ENCODE measurements at regions not wholly inside any gene's neighbourhood (a gene's known extent, or its start where the extent isn't known, plus 50 kb on each side); places are given as distances from the start of the nearest gene placed in this dataset. TPM values are rescaled to one million over a fixed set of nuclear protein-coding genes. Genes with fewer than 3 reads are reported as not detected.

GRCh38 chr18:59959073-59959472 is 59.3 kb downstream of the PMAIP1 start:
- H3K36me3 ChIP-seq = no peaks in the 10 kb centered on the region
- no peak overlapping the region for H3K4me3 ChIP-seq
- H3K27me3 ChIP-seq = no peaks in the 10 kb centered on the region
- H3K9me3 ChIP-seq = no peaks in the 10 kb centered on the region
- DNase-seq = no peak
- intact Hi-C loops (cut with DNase I; ENCODE audit: low total_unique reads) = no loop called here
- no peak for TF ChIP-seq POLR2A (IDR thresholded peaks at IDR 0.05)
- no peak for TF ChIP-seq CTCF (IDR thresholded peaks at IDR 0.05)
- no peaks in the 10 kb centered on the region for H3K4me1 ChIP-seq
- no peak overlapping the region for H3K27ac ChIP-seq

GRCh38 chr18:59957957-59958356 is 58.2 kb downstream of the PMAIP1 start:
- Histone ChIP-seq H3K27me3 (no peaks in the 10 kb centered on the region), H3K4me1 (no peaks in the 10 kb centered on the region), H3K36me3 (no peaks in the 10 kb centered on the region), H3K4me3 (no peak overlapping the region), H3K27ac (no peak overlapping the region), H3K9me3 (no peaks in the 10 kb centered on the region)
- intact Hi-C loops (cut with DNase I; ENCODE audit: low total_unique reads) = no loop called here
- peak in 1 of 2 donors; percentile 22 for DNase-seq
- TF ChIP-seq CTCF (IDR thresholded peaks at IDR 0.05) (no peak), POLR2A (IDR thresholded peaks at IDR 0.05) (no peak)

GRCh38 chr18:59954755-59955156 is 55.0 kb downstream of the PMAIP1 start:
- no peaks in the 10 kb centered on the region for H3K36me3 ChIP-seq
- intact Hi-C loops (cut with DNase I; ENCODE audit: low total_unique reads) = no loop called here

GRCh38 chr18:59954241-59954640 is 54.4 kb downstream of the PMAIP1 start:
- Histone ChIP-seq H3K4me3 (no peak overlapping the region), H3K36me3 (no peaks in the 10 kb centered on the region), H3K9me3 (no peaks in the 10 kb centered on the region), H3K27ac (no peak overlapping the region), H3K4me1 (no peaks in the 10 kb centered on the region), H3K27me3 (no peaks in the 10 kb centered on the region)
- DNase-seq = no peak
- no peak for TF ChIP-seq POLR2A (IDR thresholded peaks at IDR 0.05)
- TF ChIP-seq CTCF (IDR thresholded peaks at IDR 0.05) = no peak
- intact Hi-C loops (cut with DNase I; ENCODE audit: low total_unique reads) = no loop called here

More at GRCh38 chr18:59954755-59955156, 55.0 kb downstream of the PMAIP1 start:
- Histone ChIP-seq H3K4me1 (no peaks in the 10 kb centered on the region), H3K27ac (no peak overlapping the region), H3K9me3 (no peaks in the 10 kb centered on the region), H3K4me3 (no peak overlapping the region), H3K27me3 (no peaks in the 10 kb centered on the region)
- DNase-seq = no peak
- TF ChIP-seq CTCF (IDR thresholded peaks at IDR 0.05) (no peak), POLR2A (IDR thresholded peaks at IDR 0.05) (no peak)

Small RNAs in the stretch of these regions (small RNA-seq; reads per million reads assigned to genes)
- not detected for gene RN7SL342P
- not detected for gene RNU4-17P
- not detected for gene RNU6-567P
